ENCODE measurements at regions not wholly inside any gene's neighbourhood (a gene's known extent, or its start where the extent isn't known, plus 50 kb on each side); places are given as distances from the start of the nearest gene placed in this dataset.
"Not testable (repeated sequence)": the region's sequence is repeated elsewhere in the genome, so short reads cannot be mapped to it uniquely, and the experiment has no call there.

DNA sequence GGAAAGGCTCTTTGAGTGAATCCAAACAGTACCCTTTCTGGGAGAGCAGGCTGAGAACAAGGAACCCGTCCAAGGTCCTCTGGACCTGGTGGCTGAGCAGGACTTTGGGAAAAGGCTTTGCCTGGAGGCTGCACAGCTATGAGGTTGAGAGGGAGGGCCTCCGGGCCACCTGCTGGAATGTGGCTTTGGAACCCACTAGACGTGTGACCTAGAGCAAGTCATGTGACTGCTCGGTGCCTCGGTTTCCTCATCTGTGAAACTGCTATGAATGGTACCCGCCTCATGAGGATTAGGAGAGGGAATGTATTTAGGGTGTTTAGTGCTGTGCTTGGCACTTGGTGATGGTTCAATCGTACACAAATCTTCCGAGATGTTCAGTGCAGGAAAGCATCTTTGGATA, 50.4 kb downstream of the HAPSTR1 start:
- no peak for DNase-seq

DNA sequence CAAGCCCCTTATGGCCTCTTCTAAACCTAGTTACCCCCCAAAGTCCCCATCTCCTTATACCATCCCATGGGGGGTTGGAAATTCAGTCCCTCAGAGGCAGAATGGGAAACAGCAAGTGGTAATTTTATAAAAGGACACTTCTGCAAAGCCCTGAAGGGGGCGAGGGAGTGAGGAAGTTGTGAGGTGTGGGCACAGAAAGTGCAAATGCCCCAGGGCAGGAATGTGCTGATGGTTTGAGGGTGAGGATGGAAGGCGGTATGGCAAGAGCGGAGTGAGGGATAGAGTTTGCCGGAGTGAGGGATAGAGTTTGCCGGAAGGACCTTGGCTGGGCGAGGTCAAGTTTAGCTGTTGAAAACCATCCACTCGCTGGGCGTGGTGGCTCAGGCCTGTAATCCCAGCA, 52.7 kb downstream of the HAPSTR1 start:
- DNase-seq, result no peak

DNA sequence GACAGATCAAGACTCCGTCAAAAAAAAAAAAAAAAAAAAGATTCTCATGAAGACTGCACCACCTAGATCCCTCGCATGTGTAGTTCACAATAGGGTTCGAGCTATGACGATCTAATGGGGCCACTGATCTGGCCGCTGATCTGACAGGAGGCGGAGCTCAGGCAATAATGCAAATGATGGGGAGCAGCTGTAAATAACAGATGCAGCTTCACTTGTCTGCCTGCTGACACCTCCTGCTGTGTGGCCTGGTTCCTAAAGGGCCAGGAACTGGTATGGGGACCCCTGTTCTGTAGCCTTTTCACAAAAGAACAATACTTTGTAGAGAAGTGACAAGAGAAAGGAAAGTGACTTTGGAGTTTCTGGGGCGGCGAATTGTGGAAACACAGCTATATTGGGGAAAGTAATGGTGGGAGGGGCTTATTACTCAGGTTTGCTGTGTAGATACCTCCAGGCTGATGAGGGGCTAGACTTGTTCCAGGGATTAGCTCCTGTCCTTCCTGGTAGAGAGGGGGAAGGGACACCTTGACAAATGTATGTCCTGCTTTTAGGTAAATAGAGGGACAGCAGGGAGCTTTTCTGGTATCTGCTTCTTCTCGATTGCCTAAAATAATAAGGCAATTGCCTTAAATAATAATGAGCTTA, 57.1 kb downstream of the HAPSTR1 start:
- no peak for DNase-seq

DNA sequence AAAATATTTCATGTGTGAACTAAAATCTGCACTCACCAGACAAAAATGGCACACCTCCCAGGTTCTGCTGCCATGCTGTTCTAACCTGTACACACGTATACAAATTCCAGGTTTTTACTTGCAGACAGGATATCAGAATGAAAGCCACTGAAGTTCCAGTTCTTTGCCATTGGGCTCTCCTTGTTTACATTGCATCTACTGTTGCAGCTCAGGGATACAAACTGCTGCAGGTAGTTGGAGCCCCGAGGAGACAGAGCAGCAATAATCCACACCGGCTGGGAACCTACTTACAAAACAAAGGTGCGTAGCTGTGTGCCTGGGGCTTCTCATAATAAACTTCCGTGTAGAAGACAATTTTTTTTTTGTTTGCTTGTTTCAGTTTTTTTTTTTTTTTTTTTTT, 59.6 kb downstream of the HAPSTR1 start:
- no peak for DNase-seq

DNA sequence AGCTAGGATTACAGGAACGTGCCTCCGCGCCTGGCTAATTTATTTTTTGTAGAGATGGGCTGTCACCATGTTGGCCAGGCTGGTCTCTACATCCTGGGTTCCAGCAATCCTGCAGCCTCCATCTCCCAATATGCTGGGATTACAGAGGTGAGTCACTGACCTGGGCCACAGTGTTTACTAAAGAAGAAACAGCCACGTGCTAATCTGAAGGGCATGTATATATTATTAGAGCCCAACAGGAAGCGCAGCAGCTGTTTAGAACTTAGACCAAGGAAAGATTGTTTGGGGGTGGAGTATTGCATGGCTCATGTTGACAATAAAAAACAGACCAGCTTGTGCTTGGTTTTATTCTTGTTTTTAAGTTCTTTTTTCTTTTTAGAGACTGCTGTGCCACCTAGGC, 60.2 kb downstream of the HAPSTR1 start:
- no peak for DNase-seq

DNA sequence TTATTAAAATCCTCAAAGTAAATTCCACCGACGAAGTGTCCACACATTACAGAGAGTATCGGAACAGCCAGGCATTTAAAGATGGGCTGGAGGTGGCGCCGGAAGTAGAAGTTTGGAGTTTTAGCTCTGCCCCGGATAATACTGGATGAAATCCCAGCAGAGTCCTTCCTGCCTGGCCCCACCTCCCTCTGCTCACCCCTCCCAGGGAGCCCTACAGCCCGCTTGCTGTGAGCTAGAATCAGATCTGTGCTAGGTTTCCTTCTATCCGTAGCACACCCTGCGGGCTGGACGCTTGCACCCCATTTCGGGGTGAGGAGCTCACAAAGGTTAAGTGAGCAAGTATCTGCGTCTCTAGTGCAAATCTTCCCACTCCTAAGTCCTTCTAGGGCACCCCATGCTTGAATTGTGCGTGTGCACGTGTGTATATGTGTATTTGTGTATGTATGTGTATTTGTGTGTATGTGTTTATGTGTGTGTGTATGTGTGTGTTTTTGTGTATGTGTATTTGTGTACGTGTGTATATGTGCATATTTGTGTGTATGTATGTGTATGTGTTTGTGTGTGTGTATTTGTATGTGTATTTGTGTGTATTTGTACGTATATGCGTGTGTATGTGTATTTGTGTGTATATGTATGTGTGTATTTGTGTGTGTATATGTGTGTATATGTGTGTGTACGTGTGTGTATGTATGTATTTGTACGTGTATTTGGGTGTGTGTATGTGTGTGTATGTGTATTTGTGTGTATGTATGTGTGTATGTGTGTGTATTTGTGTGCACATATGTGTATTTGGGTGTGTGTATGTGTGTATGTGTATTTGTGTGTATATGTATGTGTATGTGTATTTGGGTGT, 61.4 kb downstream of the HAPSTR1 start:
- no peak for DNase-seq

DNA sequence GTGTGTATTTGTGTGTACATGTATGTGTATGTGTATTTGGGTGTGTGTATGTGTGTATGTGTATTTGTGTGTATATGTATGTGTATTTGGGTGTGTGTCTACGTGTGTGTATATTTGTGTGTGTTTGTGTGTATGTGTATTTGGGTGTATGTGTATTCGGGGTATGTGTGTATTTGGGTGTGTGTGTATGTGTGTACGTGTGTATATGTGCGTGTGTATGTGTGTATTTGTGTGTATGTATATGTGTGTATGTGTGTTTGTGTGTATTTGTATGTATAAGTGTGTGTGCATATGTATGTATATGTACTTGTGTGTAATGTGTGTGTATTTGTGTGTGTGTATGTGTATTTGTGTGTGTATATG, 62.0 kb downstream of the HAPSTR1 start:
- no peak for DNase-seq

DNA sequence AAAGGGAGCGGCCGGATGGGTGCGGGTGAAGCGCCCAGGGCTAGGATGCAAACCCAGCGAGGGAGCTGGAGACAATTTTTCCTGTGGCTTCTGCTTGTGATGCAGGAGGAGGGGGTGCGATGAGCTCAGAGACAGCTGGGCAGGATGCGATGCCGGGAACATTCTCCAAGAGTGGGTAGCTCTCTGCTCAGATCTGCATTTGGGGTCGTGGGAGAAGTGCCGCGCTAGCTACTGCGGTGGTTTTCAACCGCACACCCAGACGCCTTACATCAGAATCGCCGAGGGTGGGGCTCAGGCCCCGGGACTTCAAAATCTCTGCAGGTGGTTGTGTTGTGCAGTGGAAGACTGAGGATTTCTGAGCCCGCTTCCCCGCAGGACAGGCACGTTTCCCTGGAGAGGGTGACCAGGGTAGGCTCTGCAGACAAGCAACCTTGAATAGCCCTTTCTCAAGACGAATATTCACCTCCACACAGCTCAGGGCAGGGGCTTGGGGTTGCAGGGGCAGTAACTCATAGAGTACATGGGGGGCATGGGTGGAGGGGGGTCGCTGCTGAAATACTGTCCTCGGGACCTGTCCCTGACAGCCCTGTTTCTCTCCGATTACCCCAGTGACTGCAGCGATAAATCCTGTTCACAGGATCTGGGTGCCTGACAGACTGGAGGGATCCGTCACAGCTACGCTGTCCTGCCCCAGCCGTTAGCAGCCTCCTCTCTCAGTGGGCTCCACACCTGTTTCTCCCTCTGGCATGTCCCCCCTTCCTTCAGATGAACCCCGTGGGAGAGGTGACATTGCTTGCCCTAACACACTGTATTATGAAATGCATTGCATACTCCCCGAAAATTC, 63.3 kb downstream of the HAPSTR1 start:
- no peak for DNase-seq

DNA sequence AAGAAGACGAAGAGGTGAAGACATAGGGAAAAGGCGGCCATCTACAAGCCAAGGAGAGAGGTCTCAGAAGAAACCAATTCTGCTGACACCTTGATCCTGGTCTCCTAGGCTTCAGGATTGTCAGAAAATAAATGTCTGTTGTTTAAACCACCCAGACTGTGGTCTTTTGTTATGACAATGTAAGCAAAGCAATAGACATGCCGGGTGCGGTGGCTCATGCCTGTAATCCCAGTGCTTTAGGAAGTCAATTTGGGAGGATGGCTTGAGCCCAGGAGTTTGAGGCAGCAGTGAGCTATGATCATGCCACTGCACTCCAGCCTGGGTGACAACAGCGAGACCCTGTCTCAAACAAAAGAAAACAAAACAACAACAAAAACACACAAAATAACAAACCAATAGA, 64.4 kb downstream of the HAPSTR1 start:
- no peak for DNase-seq

DNA sequence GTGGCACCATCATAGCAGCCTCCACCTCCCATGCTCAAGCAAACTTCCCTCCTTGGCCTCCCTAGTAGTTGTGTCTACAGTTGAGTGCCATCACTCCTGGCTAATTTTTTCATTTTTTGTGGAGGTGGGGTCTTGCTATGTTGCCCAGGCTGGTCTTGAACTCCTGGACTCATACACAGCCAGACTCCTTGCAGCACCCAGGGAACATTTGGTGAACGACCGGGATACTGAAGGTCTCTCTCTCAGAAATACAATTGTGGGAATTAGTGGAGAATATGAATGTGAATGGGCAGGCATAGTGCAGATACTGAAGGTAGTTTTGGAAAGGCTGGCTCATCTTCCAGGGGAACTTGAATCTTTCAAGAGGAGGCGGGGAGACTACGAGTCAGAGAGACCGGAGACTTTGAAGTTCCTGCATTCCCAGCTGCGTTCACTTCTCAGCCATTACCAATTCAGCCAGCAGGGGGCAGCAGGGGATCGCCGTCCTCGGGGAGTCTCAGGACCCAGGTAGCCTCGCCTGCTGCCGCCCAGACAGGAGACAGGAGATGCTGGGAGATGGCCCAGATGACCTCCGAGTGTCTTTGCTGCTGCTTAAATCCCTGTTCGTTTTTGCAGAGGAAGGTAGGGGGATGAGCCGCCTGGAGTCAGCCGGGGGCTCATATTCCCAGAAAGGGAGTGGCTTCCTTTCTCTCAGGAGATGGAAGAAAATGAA, 68.6 kb downstream of the HAPSTR1 start:
- DNase-seq, result peak; percentile 55

DNA sequence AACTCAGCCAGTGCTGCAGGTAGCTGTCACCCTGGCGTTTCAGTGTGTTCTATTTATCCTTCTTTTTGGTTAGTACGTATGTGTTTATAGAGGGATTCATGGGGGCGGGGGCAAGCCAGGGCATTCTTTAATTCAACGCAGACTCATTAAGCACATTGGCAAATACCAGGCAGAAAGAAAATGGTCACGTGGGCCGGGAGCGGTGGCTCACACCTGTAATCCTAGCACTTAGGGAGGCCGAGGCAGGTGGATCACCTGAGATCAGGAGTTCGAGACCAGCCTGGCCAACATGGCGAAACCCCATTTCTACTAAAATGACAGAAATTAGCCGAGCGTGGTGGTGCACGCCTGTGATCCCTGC, 69.1 kb downstream of the HAPSTR1 start:
- no peak for DNase-seq

DNA sequence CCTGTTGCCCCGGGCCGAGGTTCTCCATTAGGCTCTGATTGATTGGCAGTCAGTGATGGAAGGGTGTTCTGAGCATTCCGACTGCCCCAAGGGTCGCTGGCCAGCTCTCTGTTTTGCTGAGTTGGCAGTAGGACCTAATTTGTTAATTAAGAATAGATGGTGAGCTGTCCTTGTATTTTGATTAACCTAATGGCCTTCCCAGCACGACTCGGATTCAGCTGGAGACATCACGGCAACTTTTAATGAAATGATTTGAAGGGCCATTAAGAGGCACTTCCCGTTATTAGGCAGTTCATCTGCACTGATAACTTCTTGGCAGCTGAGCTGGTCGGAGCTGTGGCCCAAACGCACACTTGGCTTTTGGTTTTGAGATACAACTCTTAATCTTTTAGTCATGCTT, 74.2 kb downstream of the HAPSTR1 start:
- no peak for DNase-seq

DNA sequence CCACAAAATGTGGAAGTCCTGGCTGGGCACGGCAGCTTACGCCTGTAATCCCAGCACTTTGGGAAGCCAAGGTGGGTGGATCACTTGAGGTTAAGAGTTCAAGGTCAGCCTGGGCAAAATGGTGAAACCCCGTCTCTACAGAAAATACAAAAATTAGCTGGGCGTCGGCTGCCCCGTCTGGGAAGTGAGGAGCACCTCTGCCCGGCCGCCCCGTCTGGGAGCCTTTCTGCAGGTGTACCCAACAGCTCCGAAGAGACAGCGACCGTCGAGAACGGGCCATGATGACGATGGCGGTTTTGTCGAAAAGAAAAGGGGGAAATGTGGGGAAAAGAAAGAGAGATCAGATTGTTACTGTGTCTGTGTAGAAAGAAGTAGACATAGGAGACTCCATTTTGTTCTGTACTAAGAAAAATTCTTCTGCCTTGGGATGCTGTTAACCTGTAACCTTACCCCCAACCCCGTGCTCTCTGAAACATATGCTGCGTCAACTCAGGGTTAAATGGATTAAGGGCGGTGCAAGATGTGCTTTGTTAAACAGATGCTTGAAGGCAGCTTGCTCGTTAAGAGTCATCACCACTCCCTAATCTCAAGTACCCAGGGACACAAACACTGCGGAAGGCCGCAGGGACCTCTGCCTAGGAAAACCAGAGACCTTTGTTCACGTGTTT, 75.0 kb downstream of the HAPSTR1 start:
- not testable (repeated sequence) for DNase-seq

DNA sequence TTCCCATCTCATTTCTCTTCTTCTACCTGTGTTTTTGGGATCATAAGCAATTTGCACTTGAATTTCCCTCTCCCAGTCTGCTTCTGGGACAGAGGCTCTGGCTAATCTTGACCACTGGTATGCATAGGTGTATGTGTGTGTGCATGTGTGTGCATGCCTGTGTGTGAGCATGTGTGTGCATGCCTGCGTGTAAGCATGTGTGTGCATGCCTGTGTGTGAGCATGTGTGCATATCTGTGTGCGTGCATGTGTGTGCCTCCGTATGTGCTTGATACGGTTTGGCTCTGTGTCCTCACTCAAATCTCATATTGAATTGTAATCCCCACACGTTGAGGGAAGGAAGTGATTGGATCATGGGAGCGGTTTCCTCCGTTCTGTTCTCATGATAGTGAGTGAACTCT, 77.7 kb downstream of the HAPSTR1 start:
- no peak for DNase-seq

DNA sequence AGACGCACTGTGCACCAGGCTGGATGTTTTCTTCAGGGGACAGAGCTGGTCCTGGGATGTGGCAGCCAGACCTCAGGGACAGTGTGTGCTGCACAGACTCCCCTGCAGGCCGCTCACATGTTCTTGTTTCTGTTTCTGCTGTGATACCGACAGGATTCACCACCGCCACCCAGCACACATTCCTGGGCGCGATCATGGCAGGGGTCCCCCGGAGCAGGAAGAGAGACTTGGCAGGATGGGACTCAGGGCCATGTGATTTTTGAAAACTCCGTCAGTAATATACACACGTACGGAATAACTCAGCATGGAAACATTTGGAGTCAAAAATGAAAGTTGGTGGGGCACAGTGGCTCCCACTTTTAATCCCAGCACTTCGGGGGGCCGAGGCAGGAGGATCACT, 79.0 kb downstream of the HAPSTR1 start:
- DNase-seq, result no peak

DNA sequence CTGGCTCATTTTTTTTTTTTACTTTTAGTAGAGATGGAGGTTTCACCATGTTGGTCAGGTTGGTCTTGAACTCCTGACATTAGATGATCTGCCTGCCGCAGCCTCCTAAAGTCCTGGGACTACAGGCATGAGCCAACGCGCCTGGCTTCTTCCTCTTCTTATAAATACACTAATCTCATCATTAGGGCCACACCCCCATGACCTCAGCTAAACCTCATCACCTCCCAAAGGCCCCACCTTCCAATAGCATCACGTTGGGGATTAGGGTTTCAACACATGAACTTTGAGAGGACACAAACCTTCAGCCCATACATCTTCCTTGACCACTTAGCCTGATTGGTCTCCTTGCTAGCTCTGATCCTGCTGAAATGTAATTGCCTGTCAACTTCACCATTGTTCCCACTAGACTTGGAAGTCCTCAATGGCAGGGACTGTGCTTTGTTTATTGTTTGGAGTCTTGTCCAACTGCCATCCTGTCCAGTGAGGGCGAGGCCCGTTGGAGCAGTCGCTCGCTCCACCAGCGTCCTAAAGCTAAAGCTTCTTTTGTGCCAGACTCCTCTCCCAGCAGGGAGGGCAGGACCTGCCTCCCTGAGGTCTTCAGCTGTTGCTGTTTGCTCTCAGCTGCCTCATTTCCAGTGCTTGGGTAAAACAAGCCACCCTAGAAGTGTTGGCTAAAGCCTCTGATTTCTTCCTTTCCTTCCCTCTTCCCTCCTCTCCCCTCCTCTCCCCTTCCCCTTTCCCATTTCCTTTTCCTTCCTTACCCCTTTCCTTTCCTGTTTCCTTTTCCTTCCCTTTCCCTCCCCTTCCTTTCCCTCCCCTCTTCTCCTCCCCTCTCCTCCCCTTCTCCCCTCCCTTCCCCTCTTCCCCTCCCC, 85.3 kb downstream of the HAPSTR1 start:
- DNase-seq, result no peak

DNA sequence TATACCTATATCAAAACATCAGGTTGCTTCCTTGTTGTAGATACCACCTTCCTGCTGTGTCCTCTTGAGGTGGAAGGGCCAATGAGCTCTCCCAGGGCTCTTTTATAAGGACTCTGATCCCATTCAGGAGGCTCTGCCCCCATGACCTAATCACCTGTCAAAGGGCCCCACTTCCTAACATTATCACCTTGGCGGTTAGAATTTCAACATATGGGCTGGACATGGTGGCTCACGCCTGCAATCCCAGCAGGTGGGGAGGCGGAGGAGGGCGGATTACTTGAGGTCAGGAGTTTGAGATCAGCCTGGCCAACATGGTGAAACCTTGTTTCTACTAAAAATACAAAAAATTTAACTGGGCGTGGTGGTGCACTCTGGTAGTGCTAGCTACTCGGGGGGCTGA, 86.4 kb downstream of the HAPSTR1 start:
- no peak for DNase-seq

DNA sequence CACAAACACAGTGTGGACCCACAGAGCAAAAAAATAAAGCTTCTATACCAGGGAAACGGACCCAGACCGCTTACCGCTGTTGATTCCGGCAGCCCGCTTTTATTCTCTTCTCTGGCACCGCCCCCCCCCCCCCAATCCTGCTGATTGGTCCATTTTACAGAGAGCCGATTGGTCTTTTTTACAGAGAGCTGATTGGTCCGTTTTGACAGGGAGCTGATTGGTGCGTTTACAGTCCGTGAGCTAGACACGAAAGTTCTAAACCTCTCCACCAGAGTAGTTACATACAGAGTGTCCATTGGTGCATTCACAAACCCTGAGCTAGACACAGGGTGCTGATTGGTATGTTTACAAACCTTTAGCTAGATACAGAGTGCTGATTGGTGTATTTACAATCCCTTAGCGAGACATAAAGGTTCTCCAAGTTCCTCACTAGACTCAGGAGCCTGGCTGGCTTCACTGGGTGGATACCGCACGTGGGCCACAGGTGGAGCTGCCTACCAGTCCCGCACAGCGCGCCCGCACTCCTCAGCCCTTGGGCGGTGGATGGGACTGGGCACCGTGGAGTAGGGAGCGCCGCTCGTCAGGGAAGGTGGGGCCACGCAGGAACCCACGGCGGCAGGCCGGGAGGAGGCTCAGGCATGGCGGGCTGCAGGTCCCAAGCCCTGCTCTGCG, 92.4 kb downstream of the HAPSTR1 start:
- DNase-seq, result no peak

DNA sequence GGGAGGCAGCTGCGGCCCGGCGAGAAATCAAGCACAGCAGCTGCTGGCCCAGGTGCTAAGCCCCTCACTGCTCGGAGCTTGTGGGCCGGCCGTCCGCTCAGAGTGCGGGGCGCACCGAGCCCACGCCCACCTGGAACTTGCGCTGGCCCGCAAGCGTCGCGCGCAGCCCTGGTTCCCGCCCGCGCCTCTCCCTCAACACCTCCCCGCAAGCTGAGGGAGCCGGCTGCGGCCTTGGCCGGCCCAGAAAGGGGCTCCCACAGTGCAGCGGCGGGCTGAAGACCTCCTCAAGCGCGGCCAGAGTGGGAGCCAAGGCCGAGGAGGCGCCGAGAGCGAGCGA, 92.9 kb downstream of the HAPSTR1 start:
- no peak for DNase-seq

DNA sequence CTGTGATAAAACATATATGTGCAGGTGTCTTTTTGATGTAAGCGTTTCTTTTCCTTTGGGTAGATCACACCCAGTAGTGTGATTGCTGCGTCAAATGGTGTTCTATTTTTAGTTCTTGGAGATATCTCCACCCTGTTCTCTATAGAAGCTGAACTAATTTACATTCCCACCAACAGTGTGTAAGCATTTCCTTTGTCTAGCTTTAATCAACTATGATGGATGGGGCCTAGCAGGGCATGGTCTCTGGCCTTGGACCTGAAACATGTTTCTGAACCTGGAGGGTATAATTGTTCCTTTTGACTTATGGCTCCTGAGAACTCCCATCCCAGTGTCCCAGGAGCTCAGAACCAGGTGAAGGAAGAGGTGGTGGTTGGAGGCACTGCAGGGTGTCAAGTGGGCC, 93.9 kb downstream of the HAPSTR1 start:
- DNase-seq, result no peak

DNA sequence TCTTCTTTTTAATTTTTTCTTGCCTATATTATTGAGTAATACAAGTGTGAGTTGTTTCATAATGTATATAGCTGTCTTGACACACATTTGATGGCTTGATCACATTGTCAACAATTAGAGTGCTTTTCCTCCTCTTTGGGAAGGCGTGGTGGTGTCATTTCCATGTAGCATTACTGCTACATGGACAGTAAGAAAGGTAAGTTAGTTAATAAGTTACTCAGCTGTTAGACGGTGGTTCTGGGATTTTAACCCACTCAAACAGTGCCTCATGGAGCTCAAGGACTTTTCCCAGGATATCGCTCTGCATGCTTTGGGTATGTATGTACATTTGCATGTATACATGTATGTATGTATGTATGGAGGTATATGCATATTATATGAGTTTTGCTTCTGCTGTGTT, 94.6 kb downstream of the HAPSTR1 start:
- DNase-seq, result no peak
